A549 (cell line): ENCODE measurements at regions not wholly inside any gene's neighbourhood (a gene's known extent, or its start where the extent isn't known, plus 50 kb on each side); places are given as distances from the start of the nearest gene placed in this dataset.

ENCODE experiments used
- CTCF ChIP-seq: fragments of >200 bp; sonication (Bioruptor Twin); formaldehyde crosslinking; IDR thresholded peaks from 3 replicates; pipeline ENCODE4 v1.5.1; 2016
- ZFP36 ChIP-seq: fragments of 450-650 bp; IDR thresholded peaks from 2 replicates; pipeline ENCODE4 v1.6.1; 2014; ENCODE audit warnings: borderline replicate concordance; ENCODE audit not compliant: partially characterized antibody

GRCh38 chr2:76197842-76198448 lies 487.2 kb upstream of the GCFC2 start:
- no peak for TF ChIP-seq ZFP36
- peak; percentile 56 for TF ChIP-seq CTCF
